Spleen (tissue), 11 donors: ENCODE measurements at regions not wholly inside any gene's neighbourhood (a gene's known extent, or its start where the extent isn't known, plus 50 kb on each side); places are given as distances from the start of the nearest gene placed in this dataset.

Experiments
- DNase-seq: peaks from one replicate; pipeline ENCODE4 v3.0.0-alpha.2; 2020
- H3K27ac ChIP-seq, 8 donors: fragments of 200-600 bp; sonication (generic) in 7 of 8; 1 replicate in 4 of 8; 2 replicates in 4 of 8; pipeline versions ENCODE4 v1.5.0 to v1.8.0; 2016 to 2021; ENCODE audit warnings: inconsistent platforms in 4 of 8, mild to moderate bottlenecking in 4 of 8, moderate library complexity in 1 of 8
- H3K27me3 ChIP-seq, 7 donors: fragments of 200-600 bp; sonication (generic) in 6 of 7; replicated peaks in 1 of 7; 1 replicate in 4 of 7; 2 replicates in 3 of 7; pipeline versions ENCODE4 v1.5.0 to v1.8.0; 2016 to 2021; ENCODE audit warnings: inconsistent platforms in 3 of 7, mild to moderate bottlenecking in 1 of 7
- H3K36me3 ChIP-seq, 6 donors: fragments of 200-600 bp; sonication (generic) in 5 of 6; 1 replicate in 4 of 6; 2 replicates in 2 of 6; pipeline versions ENCODE4 v1.5.0 to v1.8.0; 2016 to 2021; ENCODE audit warnings: inconsistent platforms in 2 of 6
- H3K4me1 ChIP-seq, 6 donors: fragments of 200-600 bp; sonication (generic) in 5 of 6; 1 replicate in 3 of 6; 2 replicates in 3 of 6; pipeline versions ENCODE4 v1.5.0 to v1.8.0; 2016 to 2021; ENCODE audit warnings: inconsistent platforms in 3 of 6
- H3K4me3 ChIP-seq, 8 donors: fragments of 200-600 bp; sonication (generic) in 7 of 8; 1 replicate in 4 of 8; 2 replicates in 4 of 8; pipeline versions ENCODE4 v1.5.0 to v1.8.0; 2016 to 2021; ENCODE audit warnings: inconsistent platforms in 4 of 8, mild to moderate bottlenecking in 4 of 8, moderate library complexity in 2 of 8
- H3K9me3 ChIP-seq, 8 donors: fragments of 200-600 bp; sonication (generic) in 7 of 8; 1 replicate in 4 of 8; 2 replicates in 4 of 8; pipeline versions ENCODE4 v1.5.0 to v1.8.0; 2016 to 2021; ENCODE audit warnings: inconsistent platforms in 4 of 8
- CTCF ChIP-seq, 11 experiments: fragments of 200-600 bp in 7 of 11; fragments of 450-650 bp in 4 of 11; sonication (generic) in 4 of 11; IDR thresholded peaks in 8 of 11; conservative IDR thresholded peaks in 3 of 11; 1 replicate in 7 of 11; 2 replicates in 4 of 11; pipeline versions ENCODE4 v1.4.0 to v1.8.0; 2016 to 2021; ENCODE audit warnings: antibody characterized with exemption in 11 of 11, inconsistent platforms in 4 of 11, mild to moderate bottlenecking in 1 of 11
- POLR2A ChIP-seq, 3 donors: fragments of 450-650 bp; IDR thresholded peaks; one replicate each; pipeline ENCODE4 v1.5.1; 2017; ENCODE audit warnings: antibody characterized with exemption in 3 of 3, mild to moderate bottlenecking in 1 of 3
- POLR2AphosphoS5 ChIP-seq, 3 donors: sonication (generic); formaldehyde crosslinking; IDR thresholded peaks; one replicate each; pipeline ENCODE4 v1.5.1; 2017; ENCODE audit warnings: antibody characterized with exemption in 3 of 3
- WGBS, 5 donors: extraction: QIAGEN DNeasy Blood & Tissue Kit in 3 of 5; methylation state at CpG; one replicate each; pipeline versions ENCODE4 v1.1.5 to v1.1.7; 2013 to 2018; 5-methylcytosine and 5-hydroxymethylcytosine counted together
- intact Hi-C: fragments of 100-400 bp; cut with DNase I; formaldehyde crosslinking; loops from one replicate; pipeline ENCODE4 v1.15.0; 2023; ENCODE audit warnings: low total_unique reads
- donor health status: healthy with polysubstance abuse.
- donor health status: DM: no; HTN: no; CAD: no; lungs with moderate emphysema.
- donor health status: DM: no; HTN: no; CAD: no.
- donor health status: Bipolar disorder and iron deficiency.
- donor health status: healthy.
- donor health status: DM: no; HTN: no; CAD: no.
- donor health status: DM: yes; HTN: yes; CAD: no.

GRCh38 chr18:22604390-22604985, 186.8 kb upstream of the CTAGE1 start:
- H3K9me3 ChIP-seq, result no peaks in the 10 kb centered on the region
- DNase-seq, result no peak
- WGBS, 5 donors, result 65 to 80% (median 72%) methylated on average over 10 of the region's 10 CpGs
- no peak overlapping the region for H3K27ac ChIP-seq
- peaks cover 0 to 7% (median 0%) of the 10 kb centered on the region in 7 donors for H3K27me3 ChIP-seq
- no peaks in the 10 kb centered on the region for H3K36me3 ChIP-seq
- intact Hi-C loops, result no loop called here
- TF ChIP-seq POLR2A (IDR thresholded peaks at IDR 0.05) (no peak), POLR2AphosphoS5 (IDR thresholded peaks at IDR 0.05) (no peak), CTCF (IDR thresholded peaks at IDR 0.05 in 8 of 11, conservative IDR thresholded peaks at IDR 0.05 in 3 of 11) (no peak)
- H3K4me1 ChIP-seq, result no peaks in the 10 kb centered on the region
- H3K4me3 ChIP-seq, result no peak overlapping the region

- intact Hi-C loops, result no loop called here
These were observed 187.3 kb upstream of the CTAGE1 start for GRCh38 chr18:22604986-22605421.

GRCh38 chr18:22605736-22606135, 188.0 kb upstream of the CTAGE1 start:
- 67 to 72% (median 69%) methylated on average over 4 of the region's 4 CpGs for WGBS, 5 donors
- no peak for TF ChIP-seq POLR2AphosphoS5 (IDR thresholded peaks at IDR 0.05)
- no peak for DNase-seq
- Histone ChIP-seq H3K4me3 (no peak overlapping the region), H3K27me3 (peaks cover 0 to 7% (median 0%) of the 10 kb centered on the region in 7 donors), H3K9me3 (no peaks in the 10 kb centered on the region), H3K4me1 (peaks cover 0 to 5% (median 0%) of the 10 kb centered on the region in 6 donors), H3K36me3 (no peaks in the 10 kb centered on the region), H3K27ac (no peak overlapping the region)
- intact Hi-C loops, result no loop called here

More at GRCh38 chr18:22604986-22605421, 187.3 kb upstream of the CTAGE1 start:
- 33 to 51% (median 48%) methylated on average over 3 of the region's 3 CpGs for WGBS, 5 donors
- Histone ChIP-seq H3K36me3 (no peaks in the 10 kb centered on the region), H3K4me1 (peaks cover 0 to 5% (median 0%) of the 10 kb centered on the region in 6 donors), H3K4me3 (no peak overlapping the region), H3K27me3 (peaks cover 0 to 7% (median 0%) of the 10 kb centered on the region in 7 donors), H3K9me3 (no peaks in the 10 kb centered on the region), H3K27ac (no peak overlapping the region)
- TF ChIP-seq CTCF (IDR thresholded peaks at IDR 0.05 in 8 of 11, conservative IDR thresholded peaks at IDR 0.05 in 3 of 11), result no peak
- TF ChIP-seq POLR2AphosphoS5 (IDR thresholded peaks at IDR 0.05), result no peak
- no peak for TF ChIP-seq POLR2A (IDR thresholded peaks at IDR 0.05)
- DNase-seq, result no peak

GRCh38 chr18:22606563-22607283, 189.0 kb upstream of the CTAGE1 start:
- Histone ChIP-seq H3K27me3 (peaks cover 0 to 7% (median 0%) of the 10 kb centered on the region in 7 donors), H3K9me3 (no peaks in the 10 kb centered on the region), H3K4me3 (no peak overlapping the region), H3K36me3 (no peaks in the 10 kb centered on the region), H3K4me1 (peaks cover 0 to 5% (median 0%) of the 10 kb centered on the region in 6 donors), H3K27ac (no peak overlapping the region)
- WGBS, 5 donors, result 66 to 88% (median 82%) methylated on average over 7 of the region's 7 CpGs
- DNase-seq, result no peak
- intact Hi-C loops, result no loop called here
- no peak for TF ChIP-seq POLR2AphosphoS5 (IDR thresholded peaks at IDR 0.05)
- TF ChIP-seq POLR2A (IDR thresholded peaks at IDR 0.05), result no peak
- no peak for TF ChIP-seq CTCF (IDR thresholded peaks at IDR 0.05 in 8 of 11, conservative IDR thresholded peaks at IDR 0.05 in 3 of 11)
